Calu3 (cell line): ENCODE measurements at regions not wholly inside any gene's neighbourhood (a gene's known extent, or its start where the extent isn't known, plus 50 kb on each side); places are given as distances from the start of the nearest gene placed in this dataset.

Source experiments
- BruUV-seq: library from RNA; stranded (reverse); fragments of 400-500 nt; replicated peaks from 2 replicates; lab custom pipeline; 2021; lab: Mats Ljungman, UMichigan
- CTCF ChIA-PET: fragments of 300-600 bp; sonication (Branson Sonifier 250); formaldehyde crosslinking; loops from one replicate; lab custom pipeline; 2022; ENCODE audit warnings: antibody characterized with exemption; lab: Charles Lee
- DNase-seq: peaks from one replicate; pipeline ENCODE4 v3.0.0; 2022
- H3K27ac Mint-ChIP-seq: one replicate; pipeline ENCODE4 v1.8.0; 2022; ENCODE audit warnings: mixed read lengths; ENCODE audit not compliant: unreplicated experiment
- H3K27me3 Mint-ChIP-seq: one replicate; pipeline ENCODE4 v1.8.0; 2022; ENCODE audit warnings: mixed read lengths; ENCODE audit not compliant: unreplicated experiment
- H3K36me3 Mint-ChIP-seq: one replicate; pipeline ENCODE4 v1.8.0; 2022; ENCODE audit warnings: mild to moderate bottlenecking, moderate library complexity, mixed read lengths; ENCODE audit not compliant: insufficient read depth, unreplicated experiment
- H3K4me1 Mint-ChIP-seq: one replicate; pipeline ENCODE4 v1.8.0; 2022; ENCODE audit warnings: mild to moderate bottlenecking, low read depth, mixed read lengths; ENCODE audit not compliant: unreplicated experiment
- H3K4me3 Mint-ChIP-seq: one replicate; pipeline ENCODE4 v1.8.0; 2022; ENCODE audit warnings: mild to moderate bottlenecking, low read depth, moderate library complexity, mixed read lengths; ENCODE audit not compliant: unreplicated experiment
- H3K9me3 Mint-ChIP-seq: one replicate; pipeline ENCODE4 v1.8.0; 2022; ENCODE audit warnings: low read depth, mixed read lengths; ENCODE audit not compliant: unreplicated experiment
- CTCF ChIP-seq: fragments of 200-600 bp; IDR thresholded peaks from one replicate; pipeline ENCODE4 v1.8.0; 2022; ENCODE audit warnings: antibody characterized with exemption; ENCODE audit not compliant: unreplicated experiment
- intact Hi-C: fragments of 100-400 bp; cut with micrococcal nuclease; formaldehyde crosslinking; loops from one replicate; pipeline ENCODE4 v1.10.0; 2022; ENCODE audit not compliant: unreplicated experiment

- no TSS peak for BruUV-seq
Measured at GRCh38 chr9:87338088-87338989, 159.3 kb upstream of the DAPK1 start.

GRCh38 chr9:87340391-87340790 is 157.3 kb upstream of the DAPK1 start:
- BruUV-seq = no TSS peak
- CTCF ChIA-PET = no interaction called here
- peaks cover 2% of the 10 kb centered on the region for H3K9me3 Mint-ChIP-seq
- intact Hi-C loops = no loop called here
- no peak for DNase-seq
- no peak for TF ChIP-seq CTCF
- no peak overlapping the region for H3K4me3 Mint-ChIP-seq
- no peaks in the 10 kb centered on the region for H3K27me3 Mint-ChIP-seq
- no peak overlapping the region for H3K27ac Mint-ChIP-seq
- H3K4me1 Mint-ChIP-seq = peaks cover 18% of the 10 kb centered on the region
- peaks cover 5% of the 10 kb centered on the region for H3K36me3 Mint-ChIP-seq

More at GRCh38 chr9:87338088-87338989, 159.3 kb upstream of the DAPK1 start:
- no peak for TF ChIP-seq CTCF
- peak overlapping the region; percentile 68 for H3K4me3 Mint-ChIP-seq
- CTCF ChIA-PET = interaction anchor here (0.7 to 1.3 kb wide), 4 partner anchors 12 to 209 kb away, joined by 4 read pairs; no protein-coding TSS in a partner anchor
- peaks cover 2% of the 10 kb centered on the region for H3K9me3 Mint-ChIP-seq
- peaks cover 18% of the 10 kb centered on the region for H3K4me1 Mint-ChIP-seq
- intact Hi-C loops = loop anchor here (5.0 to 10.0 kb wide), 3 partner anchors 34 to 276 kb away; no protein-coding TSS in a partner anchor
- no peak for DNase-seq
- no peak overlapping the region for H3K27ac Mint-ChIP-seq
- H3K36me3 Mint-ChIP-seq = peaks cover 5% of the 10 kb centered on the region
- H3K27me3 Mint-ChIP-seq = no peaks in the 10 kb centered on the region

- BruUV-seq = no TSS peak
- intact Hi-C loops = no loop called here
- Mint-ChIP-seq H3K4me1 (peaks cover 7% of the 10 kb centered on the region), H3K27me3 (no peaks in the 10 kb centered on the region), H3K36me3 (no peaks in the 10 kb centered on the region), H3K27ac (no peak overlapping the region), H3K4me3 (no peak overlapping the region), H3K9me3 (peaks cover 2% of the 10 kb centered on the region)
- TF ChIP-seq CTCF = no peak
- CTCF ChIA-PET = interaction anchor here (0.8 kb wide), 1 partner anchor 352 kb away, joined by 5 read pairs; no protein-coding TSS in a partner anchor
- DNase-seq = no peak
Measured at GRCh38 chr9:87342743-87343142, 154.9 kb upstream of the DAPK1 start.

- Mint-ChIP-seq H3K36me3 (no peaks in the 10 kb centered on the region), H3K4me3 (no peak overlapping the region), H3K27ac (no peak overlapping the region), H3K4me1 (no peaks in the 10 kb centered on the region), H3K27me3 (no peaks in the 10 kb centered on the region), H3K9me3 (peaks cover 2% of the 10 kb centered on the region)
- CTCF ChIA-PET = no interaction called here
- no peak for TF ChIP-seq CTCF
- intact Hi-C loops = no loop called here
- BruUV-seq = no TSS peak
- DNase-seq = no peak
Measured at GRCh38 chr9:87343816-87344430, 153.7 kb upstream of the DAPK1 start.
